ENCODE measurements at regions not wholly inside any gene's neighbourhood (a gene's known extent, or its start where the extent isn't known, plus 50 kb on each side); places are given as distances from the start of the nearest gene placed in this dataset.
"Not testable (repeated sequence)": the region's sequence is repeated elsewhere in the genome, so short reads cannot be mapped to it uniquely, and the experiment has no call there.

- no peak for DNase-seq
Observed at GRCh38 chr5:97951139-97951538, 768.1 kb upstream of the RIOK2 start.

- no peak for DNase-seq
Observed at GRCh38 chr5:97955450-97955849, 772.4 kb upstream of the RIOK2 start.

- DNase-seq, result no peak
Observed at GRCh38 chr5:97967292-97967691, 784.2 kb upstream of the RIOK2 start.

- no peak for DNase-seq
Observed at GRCh38 chr5:97968346-97968745, 785.3 kb upstream of the RIOK2 start.

- DNase-seq, result peak; percentile 43
Observed at GRCh38 chr5:97979740-97980139, 793.7 kb upstream of the RGMB start.

- no peak for DNase-seq
Observed at GRCh38 chr5:97980291-97980690, 793.2 kb upstream of the RGMB start.

- no peak for DNase-seq
Observed at GRCh38 chr5:97986069-97986468, 787.4 kb upstream of the RGMB start.

- no peak for DNase-seq
Observed at GRCh38 chr5:97991236-97991635, 782.2 kb upstream of the RGMB start.

GRCh38 chr5:97998941-97999340, 774.5 kb upstream of the RGMB start:
- DNase-seq, result no peak

- DNase-seq, result no peak
Observed at GRCh38 chr5:98004463-98004862, 769.0 kb upstream of the RGMB start.

- DNase-seq, result no peak
Observed at GRCh38 chr5:98016771-98017170, 756.7 kb upstream of the RGMB start.

- DNase-seq, result not testable (repeated sequence)
Observed at GRCh38 chr5:98030273-98030672, 743.2 kb upstream of the RGMB start.

- not testable (repeated sequence) for DNase-seq
Observed at GRCh38 chr5:98031036-98031435, 742.4 kb upstream of the RGMB start.

- no peak for DNase-seq
Observed at GRCh38 chr5:98031496-98031895, 742.0 kb upstream of the RGMB start.

- no peak for DNase-seq
Observed at GRCh38 chr5:98031926-98032325, 741.5 kb upstream of the RGMB start.

- no peak for DNase-seq
Observed at GRCh38 chr5:98041661-98042060, 731.8 kb upstream of the RGMB start.

GRCh38 chr5:98042521-98042920, 730.9 kb upstream of the RGMB start:
- no peak for DNase-seq

GRCh38 chr5:98042961-98043360, 730.5 kb upstream of the RGMB start:
- no peak for DNase-seq

- DNase-seq, result no peak
Observed at GRCh38 chr5:98050583-98050982, 722.9 kb upstream of the RGMB start.

- no peak for DNase-seq
Observed at GRCh38 chr5:98053170-98053569, 720.3 kb upstream of the RGMB start.

GRCh38 chr5:98060148-98060547, 713.3 kb upstream of the RGMB start:
- no peak for DNase-seq

GRCh38 chr5:98064118-98064685, 709.3 kb upstream of the RGMB start:
- no peak for DNase-seq

GRCh38 chr5:98065261-98065909, 708.1 kb upstream of the RGMB start:
- DNase-seq, result no peak

GRCh38 chr5:98066910-98067309, 706.6 kb upstream of the RGMB start:
- DNase-seq, result no peak
